ENCODE measurements at regions not wholly inside any gene's neighbourhood (a gene's known extent, or its start where the extent isn't known, plus 50 kb on each side); places are given as distances from the start of the nearest gene placed in this dataset.
"Not testable (repeated sequence)": the region's sequence is repeated elsewhere in the genome, so short reads cannot be mapped to it uniquely, and the experiment has no call there.

DNA sequence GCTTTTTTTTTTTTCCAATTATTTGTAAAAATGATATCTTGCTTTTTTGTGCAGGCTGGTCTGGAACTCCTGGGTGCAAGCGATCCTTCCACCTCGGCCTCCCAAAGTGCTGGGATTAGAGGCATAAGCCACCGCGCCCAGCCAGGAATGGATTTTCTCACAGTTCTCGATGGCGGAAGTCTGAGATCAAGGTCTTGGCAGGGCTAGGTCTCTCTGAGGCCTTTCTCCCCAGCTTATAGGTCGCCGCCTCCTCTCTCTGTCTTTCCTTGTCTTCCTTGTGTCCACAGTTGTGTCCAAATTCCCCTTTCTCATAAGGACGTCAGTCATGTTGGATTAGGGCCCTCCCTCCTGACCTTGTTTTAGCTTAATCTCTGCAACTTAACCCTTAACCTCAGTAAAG, 200.5 kb downstream of the UQCRFS1 start:
- no peak for DNase-seq (ENCODE audit: low spot score)

DNA sequence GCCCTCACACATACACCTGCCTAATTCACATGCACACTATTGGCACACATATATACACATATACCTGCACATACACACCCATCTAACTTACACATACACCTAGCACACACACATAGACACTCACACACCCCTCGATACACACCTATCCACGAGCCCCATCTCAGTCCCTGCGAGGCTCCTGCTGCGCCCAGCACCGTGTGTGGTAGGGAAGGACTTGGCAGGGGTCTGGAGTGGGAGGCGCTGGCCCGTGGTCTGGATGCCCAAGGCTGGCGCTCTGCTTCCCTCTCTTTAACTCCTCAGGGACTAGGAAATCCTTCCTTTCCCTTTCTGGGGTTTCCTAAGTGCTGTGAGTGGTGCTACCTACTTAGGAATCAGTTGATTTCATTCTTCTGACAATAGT, 202.7 kb downstream of the UQCRFS1 start:
- no peak for DNase-seq (ENCODE audit: low spot score)

DNA sequence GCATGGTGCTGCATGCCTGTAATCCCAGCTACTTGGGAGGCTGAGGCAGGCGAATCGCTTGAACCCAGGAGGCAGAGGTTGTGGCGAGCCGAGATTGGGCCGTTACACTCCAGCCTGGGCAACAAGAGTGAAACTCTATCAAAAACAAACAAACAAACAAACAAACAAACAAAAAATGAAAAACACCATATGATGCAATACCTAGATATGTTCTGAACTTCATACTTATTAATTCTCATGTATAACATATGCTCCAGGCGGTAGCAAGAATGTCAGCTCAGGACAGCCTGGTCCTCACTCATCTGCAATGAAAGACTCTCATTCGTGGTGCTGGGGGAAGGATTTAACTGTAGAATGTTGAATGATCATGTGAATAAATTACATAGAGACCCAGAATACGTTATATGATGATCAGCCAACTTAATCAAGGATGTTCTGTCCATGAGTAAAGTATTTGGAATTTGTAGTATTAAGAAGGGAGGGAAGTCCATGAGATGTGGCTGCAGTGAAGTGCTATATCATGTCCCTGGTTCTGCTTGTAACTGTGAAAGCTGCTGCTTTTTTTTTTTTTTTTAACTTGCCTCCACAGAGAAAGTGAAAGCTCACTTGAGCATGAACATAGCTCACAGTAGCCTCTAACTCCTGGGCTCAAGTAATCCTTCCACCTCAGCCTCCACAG, 206.8 kb downstream of the UQCRFS1 start:
- DNase-seq (ENCODE audit: low spot score): no peak

DNA sequence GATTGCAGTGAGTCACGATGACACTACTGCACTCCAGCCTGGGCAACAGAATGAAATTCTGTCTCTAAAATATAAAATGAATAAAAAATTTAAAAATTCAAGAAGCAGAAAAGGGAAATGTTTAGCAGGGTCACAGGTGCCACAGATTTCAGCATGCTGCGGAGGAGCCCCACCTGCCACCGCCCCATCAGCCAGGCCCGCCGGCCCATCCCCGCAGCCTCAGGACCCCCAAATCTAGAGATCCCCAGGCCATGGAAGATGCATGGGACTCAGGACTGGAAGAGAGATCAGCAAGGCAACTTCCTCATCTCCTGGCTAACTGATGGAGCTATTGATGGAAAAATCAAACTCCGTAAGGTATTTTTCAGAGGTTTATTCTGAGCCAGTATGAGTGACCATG, 208.2 kb downstream of the UQCRFS1 start:
- no peak for DNase-seq (ENCODE audit: low spot score)

DNA sequence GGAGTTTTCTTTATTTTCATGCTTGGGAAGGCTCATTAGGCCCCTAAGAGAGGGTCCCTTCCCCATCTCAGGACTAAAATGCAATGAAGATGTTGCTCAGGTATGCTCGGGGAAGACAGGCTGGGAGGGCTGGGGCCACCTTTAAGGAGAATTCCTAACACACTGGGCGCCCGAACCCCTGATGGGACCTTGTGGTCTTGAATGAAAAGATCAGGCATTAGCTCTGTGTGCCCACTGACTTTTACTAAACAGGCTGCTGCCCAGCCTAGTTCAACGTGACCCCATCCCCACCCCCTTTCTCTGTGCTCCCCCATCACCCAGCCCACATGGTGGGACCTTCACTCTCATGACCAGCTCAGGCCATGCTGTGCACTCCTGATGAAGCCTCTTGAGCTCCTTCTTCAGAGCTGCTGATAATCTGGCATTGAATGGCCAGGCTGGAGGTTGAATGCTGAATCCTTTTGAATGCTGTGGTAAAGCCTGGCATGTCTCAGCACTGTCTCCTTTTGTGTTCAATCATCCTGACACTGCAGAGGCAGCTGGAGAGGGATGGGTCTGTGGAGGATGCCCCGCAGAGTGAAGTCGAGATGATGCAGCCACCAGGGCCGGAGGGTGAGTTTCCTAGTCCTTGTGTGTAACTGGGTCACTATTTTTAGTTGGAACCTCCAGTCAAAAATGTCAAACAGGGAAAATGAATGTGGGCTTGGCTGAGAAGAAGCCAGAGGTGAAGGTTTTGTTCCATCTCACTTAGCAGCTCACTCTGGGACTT, 209.1 kb downstream of the UQCRFS1 start:
- no peak for DNase-seq (ENCODE audit: low spot score)

DNA sequence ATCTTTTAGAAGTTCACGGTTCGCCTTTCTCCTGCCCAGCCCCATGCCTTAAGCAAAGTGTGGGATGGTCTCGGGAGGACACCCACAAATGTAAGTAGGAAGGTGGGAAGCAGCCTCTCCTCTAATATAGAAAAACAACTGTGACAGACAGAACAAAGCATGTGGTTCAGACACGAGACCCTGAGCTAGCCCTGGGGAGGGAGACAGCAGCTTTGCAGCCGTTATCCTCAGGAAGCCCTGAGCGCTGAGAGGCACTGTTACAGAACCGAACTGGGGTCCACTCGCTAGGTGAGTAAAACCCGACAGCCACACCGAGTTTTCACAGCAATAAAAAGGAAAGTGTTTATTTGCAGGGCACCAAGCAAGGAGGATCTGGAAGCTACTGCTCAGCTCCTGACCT, 210.6 kb downstream of the UQCRFS1 start:
- DNase-seq (ENCODE audit: low spot score): no peak

DNA sequence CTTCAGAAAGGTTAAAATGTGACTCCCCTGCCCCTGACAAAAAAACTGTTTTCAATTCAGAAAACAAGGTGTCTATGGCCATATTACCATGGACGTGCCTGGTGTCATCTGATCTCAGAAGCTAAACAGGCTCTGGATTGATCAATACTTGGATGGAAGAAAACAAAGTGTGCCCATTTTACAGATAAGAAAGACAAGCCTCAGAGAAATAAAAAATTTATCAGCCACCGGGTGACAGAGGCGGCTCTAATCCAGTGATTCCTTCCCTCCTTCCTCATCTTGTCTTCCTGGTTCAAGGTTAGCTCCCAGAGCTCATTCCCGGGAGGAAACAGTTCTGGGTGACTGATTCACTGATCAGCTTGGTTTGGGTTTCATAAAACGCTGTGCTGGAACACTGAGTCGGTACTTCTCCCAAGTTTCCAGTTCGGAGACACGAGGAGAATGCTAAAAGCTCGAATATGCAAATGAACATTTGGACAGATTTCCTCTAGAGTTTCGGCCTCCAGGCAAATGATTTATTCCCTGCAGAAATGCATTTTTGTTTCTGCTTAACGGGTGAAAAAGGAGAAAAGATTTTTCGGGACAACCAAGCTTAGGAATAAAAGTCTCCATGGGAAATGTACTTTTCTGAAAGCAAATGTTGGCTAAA, 211.2 kb downstream of the UQCRFS1 start:
- DNase-seq (ENCODE audit: low spot score): no peak

DNA sequence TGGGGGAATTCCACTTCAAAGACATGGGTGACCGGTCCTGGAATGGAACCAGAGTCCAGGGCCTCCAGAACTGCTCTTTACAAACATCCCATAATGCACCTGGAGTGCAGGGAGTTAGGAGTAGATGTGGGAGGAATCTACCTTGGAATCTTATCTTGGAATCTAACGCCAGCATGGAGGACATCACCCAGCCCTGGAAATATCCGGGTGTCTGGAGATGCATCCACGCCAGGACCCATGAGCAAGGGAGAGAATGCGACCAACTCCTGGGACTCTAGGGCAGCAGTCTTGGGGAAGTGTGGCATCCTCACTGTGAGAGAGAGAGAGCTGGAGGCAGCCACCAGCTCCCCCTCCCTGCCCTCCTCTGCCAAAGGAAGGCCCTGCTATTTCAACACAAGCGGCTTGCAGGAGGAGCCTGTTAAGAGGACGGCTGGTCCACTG, 211.8 kb downstream of the UQCRFS1 start:
- no peak for DNase-seq (ENCODE audit: low spot score)

DNA sequence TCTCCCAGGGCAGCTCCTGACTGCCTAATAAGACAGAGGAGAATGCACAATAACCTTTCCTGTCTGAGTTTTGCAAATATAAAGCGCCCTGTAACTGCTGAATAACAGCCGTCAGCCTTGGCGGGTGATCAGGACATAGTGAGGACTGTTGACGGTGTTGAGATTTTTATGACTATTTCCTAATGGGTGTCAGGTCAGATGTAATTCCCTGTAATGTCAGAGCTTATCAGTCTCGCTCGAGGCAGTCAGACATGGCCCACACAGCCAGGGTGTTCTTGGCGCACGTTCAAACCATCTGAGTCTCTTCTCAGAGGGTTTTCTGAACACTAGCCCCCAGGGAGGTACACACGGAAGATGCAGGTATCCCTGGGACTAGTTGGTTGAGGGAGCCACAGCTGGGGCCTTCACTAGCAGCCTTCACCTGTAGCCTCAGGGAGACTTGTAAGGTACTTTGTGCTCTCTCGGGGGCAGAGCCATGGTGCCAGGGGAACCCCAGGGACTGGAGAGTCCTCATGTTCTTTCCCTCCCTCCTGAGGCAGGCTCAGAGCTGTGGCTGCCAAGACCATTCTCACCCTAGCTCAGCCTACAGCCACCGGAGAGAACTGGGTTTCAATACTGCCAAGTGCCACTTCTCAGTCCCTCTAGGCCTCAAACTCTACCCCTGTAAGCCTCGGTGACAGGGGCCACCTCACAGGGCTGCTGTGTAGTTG, 213.1 kb downstream of the UQCRFS1 start:
- no peak for DNase-seq (ENCODE audit: low spot score)

DNA sequence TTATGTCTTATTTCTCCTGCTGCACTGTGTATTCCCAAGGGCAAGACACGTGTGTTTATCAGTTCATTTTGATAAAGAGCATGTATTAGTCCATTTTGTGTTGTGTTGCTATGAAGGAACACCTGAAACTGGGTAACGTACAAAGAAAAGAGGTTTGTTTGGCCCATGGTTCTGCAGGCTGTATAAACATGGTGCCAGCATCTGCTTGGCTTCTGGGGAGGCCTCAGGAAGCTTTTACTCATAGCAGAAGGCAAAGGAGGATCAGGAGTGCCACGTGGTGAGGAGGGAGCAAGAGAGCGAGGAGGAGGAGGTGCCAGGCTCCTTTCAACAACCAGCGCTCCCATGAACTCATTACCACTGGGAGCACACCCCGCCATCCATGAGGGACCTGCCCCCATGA, 214.0 kb downstream of the UQCRFS1 start:
- no peak for DNase-seq (ENCODE audit: low spot score)

DNA sequence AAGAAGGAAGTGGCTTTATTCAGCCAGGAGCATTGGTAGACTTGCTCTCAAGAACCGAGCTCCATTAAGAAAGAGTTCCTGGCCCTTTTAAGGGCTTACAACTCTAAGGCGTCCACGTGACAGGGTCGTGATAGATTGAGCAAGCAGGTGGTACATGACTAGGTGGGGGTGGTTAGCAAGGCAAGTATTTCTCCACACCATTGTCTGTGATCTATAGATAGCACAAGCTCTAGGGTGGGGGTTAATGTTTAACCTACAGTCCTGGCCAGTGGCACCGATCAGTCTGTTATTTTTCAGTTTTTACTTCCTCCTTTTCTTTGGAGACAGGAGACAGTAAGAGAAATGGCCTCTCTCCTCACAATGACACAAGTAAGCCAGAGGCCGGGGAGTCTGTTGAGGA, 215.1 kb downstream of the UQCRFS1 start:
- DNase-seq (ENCODE audit: low spot score): not testable (repeated sequence)

DNA sequence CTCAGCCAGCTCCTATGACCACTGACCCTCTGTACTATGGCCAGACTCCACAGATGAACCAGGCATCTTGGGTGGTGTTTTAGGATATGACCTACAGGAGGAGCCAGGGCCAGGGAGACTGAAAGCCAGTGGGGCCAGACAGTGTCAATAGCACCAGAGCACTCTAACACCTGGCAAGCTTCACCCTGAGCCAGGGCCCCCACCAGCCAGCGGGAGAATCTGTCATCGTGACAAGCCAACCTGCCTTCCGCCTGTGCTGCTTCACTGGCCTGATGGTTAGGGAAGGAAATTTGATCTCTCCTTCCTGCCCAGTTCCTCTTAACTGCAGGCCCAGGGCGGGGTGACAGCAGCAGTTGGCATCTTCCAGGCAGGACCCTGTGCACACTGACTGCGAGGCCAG, 222.4 kb downstream of the UQCRFS1 start:
- no peak for DNase-seq (ENCODE audit: low spot score)

DNA sequence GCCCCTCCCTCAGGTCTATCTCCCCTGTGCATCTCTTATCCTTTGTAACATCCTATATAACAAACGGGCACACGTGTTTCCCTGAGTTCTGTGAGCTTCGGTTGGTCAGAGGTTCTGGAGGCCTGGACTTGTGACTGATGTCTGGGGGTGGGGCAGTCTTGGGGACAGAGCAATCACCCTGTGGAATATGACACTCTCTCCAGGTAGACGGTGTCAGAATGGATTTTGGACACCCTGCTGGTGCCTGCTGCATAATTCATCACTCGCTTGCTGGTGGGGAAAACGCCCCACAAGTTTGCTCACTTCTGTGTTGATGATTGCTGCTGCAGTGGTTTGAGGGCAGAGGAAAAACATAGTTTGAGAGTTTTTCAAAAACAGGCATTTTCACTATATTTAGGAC, 223.2 kb downstream of the UQCRFS1 start:
- DNase-seq (ENCODE audit: low spot score): no peak

DNA sequence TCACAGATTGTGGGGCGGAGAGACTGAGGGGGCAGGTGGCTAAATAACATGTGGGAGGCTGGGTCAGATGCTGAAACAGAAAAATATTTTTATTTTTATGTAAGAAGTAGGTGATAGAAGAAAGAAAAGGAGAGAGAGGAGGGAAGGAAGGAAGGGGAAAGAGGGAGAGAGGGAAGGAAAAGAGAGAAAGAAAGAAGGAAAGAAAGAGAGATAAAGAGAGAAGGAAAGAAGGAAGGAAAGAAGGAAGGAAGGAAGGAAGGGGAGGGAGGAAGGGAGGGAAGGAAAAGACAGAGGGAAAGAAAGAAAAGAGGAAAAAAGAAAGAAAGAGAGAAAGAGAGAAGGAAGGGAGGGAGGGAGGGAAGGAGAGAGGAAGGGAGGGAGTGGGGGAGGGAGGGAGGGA, 224.9 kb downstream of the UQCRFS1 start:
- no peak for DNase-seq (ENCODE audit: low spot score)

DNA sequence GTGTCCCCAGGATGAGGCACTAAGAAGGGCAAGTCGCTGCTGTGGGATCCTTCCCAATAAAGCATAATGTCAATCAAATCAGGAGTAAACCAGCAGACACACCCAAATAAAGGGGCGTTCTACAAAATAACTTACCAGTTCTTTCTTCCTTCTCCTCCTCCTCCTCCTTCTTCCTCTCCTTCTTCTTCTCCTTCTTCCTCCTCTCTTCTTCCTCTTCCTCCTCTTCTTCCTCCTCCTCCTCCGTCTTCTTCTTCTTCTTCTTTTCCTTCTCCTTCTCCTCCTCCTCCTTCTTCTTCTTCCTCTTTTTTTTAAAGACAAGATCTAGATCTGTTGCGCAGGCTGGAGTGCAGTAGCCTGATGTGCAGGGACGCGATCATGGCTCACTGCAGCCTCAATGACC, 225.8 kb downstream of the UQCRFS1 start:
- no peak for DNase-seq (ENCODE audit: low spot score)

DNA sequence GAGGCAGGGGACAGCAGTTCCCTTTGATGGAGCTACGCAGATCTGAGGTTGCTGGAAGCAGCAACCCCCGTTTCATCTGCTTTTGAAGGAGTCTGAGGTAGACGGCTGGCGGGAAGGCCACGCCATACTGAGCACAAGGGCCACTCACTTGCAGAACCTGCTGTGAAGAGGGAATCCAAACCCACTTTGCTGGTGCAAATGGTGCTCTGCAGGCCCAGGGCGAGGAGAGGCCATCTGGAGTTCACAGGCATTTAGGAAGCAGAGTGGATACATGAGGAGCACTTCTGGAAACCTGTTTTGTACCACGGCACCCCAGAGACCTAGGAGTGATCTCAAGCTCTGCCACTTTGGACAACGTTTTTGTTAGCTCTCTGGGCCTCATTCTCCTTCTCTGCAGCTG, 227.8 kb downstream of the UQCRFS1 start:
- DNase-seq (ENCODE audit: low spot score): no peak

DNA sequence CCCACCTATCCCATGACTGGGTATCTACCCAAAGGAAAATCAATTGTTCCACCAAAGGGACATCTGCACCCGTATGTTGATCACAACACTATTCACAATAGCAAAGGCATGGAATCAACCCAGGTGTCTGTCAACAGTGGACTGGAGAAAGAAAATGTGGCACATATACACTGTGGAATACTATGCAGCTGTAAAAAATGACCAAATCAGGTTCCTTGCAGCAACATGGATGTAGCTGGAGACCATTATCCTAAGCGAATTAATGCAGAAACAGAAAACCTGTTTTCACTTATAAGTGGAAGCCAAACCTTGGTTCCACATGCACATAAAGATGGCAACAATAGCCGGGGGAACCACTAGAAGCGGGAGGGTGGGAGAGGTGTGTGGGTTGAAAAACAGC, 228.6 kb downstream of the UQCRFS1 start:
- DNase-seq (ENCODE audit: low spot score): no peak

DNA sequence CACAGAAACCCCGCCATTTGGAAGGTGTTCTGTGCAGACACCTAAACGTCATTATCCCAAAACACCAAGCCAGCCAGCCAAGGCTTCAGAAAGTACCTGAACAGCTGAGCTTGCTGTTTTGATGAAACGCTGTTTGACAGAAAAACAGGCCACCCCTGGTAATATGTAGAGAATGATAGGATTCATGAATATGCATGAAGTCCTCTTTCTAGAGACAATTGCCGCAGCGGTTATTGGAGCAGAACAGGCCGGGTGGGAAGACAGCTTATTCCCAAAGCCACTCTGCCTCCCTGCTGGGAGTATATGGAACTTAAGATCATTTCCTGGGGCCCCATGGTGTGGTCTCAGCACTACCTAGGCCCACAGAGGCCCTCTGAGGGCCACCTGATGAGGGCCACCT, 229.5 kb downstream of the UQCRFS1 start:
- no peak for DNase-seq (ENCODE audit: low spot score)

DNA sequence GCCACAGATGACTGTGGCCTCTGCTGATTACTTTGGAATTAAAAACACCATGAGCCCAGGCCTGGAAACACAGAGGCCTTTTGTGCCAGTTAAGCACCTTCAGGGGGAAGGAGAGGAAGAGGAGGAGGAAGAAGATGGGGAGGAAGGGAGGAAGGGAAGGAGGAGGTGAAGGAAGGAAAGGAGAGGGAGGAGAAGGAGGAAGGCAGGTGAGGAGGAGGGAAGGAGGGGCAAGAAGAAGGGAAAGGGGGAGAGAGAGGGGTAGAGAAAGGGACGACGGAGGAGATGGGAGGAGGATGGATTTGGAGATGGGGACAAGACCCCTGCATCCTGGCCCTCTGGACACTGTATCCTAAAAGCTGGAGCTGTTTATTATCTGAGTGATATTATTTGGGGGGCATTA, 231.0 kb downstream of the UQCRFS1 start:
- DNase-seq (ENCODE audit: low spot score): no peak

DNA sequence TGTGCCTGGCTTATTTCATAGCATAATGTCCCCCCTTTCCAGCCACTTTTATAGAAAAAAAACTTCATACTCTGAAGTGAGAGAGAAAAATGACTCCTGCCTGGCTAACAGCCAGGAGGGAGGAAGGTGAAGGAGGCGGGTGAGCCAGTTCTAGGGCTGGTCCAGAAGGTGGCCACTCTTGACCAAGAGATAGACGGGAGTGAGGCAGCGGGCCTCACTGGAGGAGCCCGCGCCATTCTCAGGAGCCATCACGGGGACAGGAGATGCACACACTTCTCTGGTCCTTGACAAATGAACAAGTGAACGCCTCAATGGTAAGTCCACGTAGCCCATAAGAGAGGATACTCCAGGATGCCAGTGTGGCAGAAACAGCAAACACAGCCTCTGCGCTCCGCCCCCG, 231.4 kb downstream of the UQCRFS1 start:
- no peak for DNase-seq (ENCODE audit: low spot score)

DNA sequence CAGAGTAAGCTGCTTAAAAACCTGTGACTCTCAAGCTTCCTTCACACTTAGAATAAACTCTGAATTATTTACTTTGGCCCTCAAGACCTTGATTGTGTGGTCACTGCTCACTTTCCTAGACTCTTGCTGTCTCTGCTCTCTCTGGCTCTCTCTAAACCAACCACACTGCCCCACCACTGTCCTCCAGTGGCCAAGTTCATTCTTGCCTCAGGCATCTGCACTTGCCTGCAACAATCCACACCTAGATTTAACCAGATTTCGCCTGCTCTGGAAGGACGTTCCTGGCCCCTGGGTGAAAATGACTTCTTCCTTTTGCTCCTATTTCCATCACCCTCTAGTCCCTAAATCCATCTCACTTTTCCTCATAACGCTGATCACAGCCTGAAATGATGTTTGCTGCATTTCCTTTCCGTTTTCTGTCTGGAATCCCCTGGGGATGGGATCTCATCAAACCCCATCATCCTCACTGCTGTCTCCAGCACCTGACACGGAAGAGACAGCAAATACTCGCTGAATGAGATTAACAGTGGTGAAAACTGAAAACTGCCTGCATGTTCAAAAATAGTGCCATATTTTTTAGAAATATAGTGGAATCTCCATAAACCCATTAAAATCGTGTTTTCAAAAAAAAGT, 232.6 kb downstream of the UQCRFS1 start:
- no peak for DNase-seq (ENCODE audit: low spot score)

DNA sequence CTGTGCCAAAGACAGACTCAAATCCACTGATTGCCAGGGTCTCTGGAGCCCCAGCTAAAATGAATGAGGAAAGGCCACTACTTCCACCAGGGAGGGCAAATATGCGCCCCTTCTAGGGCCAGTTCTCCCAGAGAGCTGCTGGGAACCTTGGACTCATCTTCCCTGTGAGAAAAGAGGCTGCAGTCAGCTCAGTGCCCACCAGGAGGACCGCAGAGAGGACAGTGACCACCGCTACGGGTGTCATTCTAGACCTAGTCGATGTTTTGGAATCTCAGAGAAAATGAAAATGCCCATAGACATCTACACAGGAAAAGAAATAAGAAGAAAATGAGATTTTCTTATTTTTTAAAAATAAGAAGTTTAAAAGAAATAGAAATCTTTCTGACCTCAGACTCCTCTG, 235.1 kb downstream of the UQCRFS1 start:
- no peak for DNase-seq (ENCODE audit: low spot score)
